Choroid plexus epithelial cell (primary cell): ENCODE measurements at regions not wholly inside any gene's neighbourhood (a gene's known extent, or its start where the extent isn't known, plus 50 kb on each side); places are given as distances from the start of the nearest gene placed in this dataset.

Experiments used
- DNase-seq: peaks from one replicate; pipeline ENCODE4 v3.0.0-alpha.2; 2010; ENCODE audit warnings: low read depth
- H3K4me3 ChIP-seq: 2 replicates; pipeline ENCODE4 v1.5.1; 2011; ENCODE audit warnings: low read depth, mild to moderate bottlenecking, control low read depth, low read length, moderate library complexity
- CTCF ChIP-seq: conservative IDR thresholded peaks from 2 replicates; pipeline ENCODE4 v1.5.1; 2011; ENCODE audit warnings: low read depth, mild to moderate bottlenecking, control low read depth, inconsistent platforms, low read length, moderate library complexity

GRCh38 chr10:2949221-2949947, 118.0 kb upstream of the PFKP start:
- no peak for TF ChIP-seq CTCF
- H3K4me3 ChIP-seq, result no peak overlapping the region
- DNase-seq, result no peak

- TF ChIP-seq CTCF, result no peak
- no peak for DNase-seq
- H3K4me3 ChIP-seq, result no peak overlapping the region
Measured at GRCh38 chr10:2948127-2948854, 119.1 kb upstream of the PFKP start.

- no peak overlapping the region for H3K4me3 ChIP-seq
- TF ChIP-seq CTCF, result no peak
- DNase-seq, result no peak
Measured at GRCh38 chr10:2944788-2945187, 122.6 kb upstream of the PFKP start.

- H3K4me3 ChIP-seq, result no peak overlapping the region
- no peak for DNase-seq
- no peak for TF ChIP-seq CTCF
Measured at GRCh38 chr10:2943932-2944614, 123.3 kb upstream of the PFKP start.

GRCh38 chr10:2942938-2943337, 124.4 kb upstream of the PFKP start:
- TF ChIP-seq CTCF, result no peak
- no peak overlapping the region for H3K4me3 ChIP-seq
- DNase-seq, result peak; percentile 3

- peak; percentile 40 for TF ChIP-seq CTCF
- no peak overlapping the region for H3K4me3 ChIP-seq
- DNase-seq, result peak; percentile 39
Measured at GRCh38 chr10:2938869-2939268, 128.5 kb upstream of the PFKP start.
